Loucy (cell line): ENCODE measurements at regions not wholly inside any gene's neighbourhood (a gene's known extent, or its start where the extent isn't known, plus 50 kb on each side); places are given as distances from the start of the nearest gene placed in this dataset.

ENCODE experiments used
- CTCF ChIP-seq: fragments of 200-600 bp; sonication (generic); conservative IDR thresholded peaks from 2 replicates; pipeline ENCODE4 v1.5.1; 2014; ENCODE audit warnings: mild to moderate bottlenecking, antibody characterized with exemption, low read length
- EZH2phosphoT487 ChIP-seq: fragments of 200-600 bp; IDR thresholded peaks from 2 replicates; pipeline ENCODE4 v1.6.1; 2018; ENCODE audit warnings: antibody characterized with exemption, mild to moderate bottlenecking, moderate library complexity, borderline replicate concordance

DNA sequence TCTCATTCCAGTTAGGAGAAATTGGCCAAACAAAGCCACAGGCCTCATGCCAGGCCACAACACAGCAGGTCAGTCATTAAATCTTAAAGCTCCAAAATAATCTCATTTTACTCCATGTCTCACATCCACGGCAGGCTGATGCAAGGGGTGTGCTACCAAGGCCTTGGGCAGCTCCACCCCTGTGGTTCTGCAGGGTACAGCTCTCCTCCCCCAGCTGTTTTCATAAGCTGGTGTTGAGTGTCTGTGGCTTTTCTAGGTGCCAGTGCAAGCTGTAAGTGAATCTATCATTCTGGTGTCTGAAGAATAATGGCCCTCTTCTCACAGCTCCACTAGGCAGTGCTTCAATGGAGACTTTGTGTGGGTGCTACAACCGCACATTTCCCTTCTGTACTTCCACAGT is 949.2 kb downstream of the TECRL start:
- no peak for TF ChIP-seq EZH2phosphoT487
- no peak for TF ChIP-seq CTCF
